Left colon (tissue), 2 donors: ENCODE measurements at regions not wholly inside any gene's neighbourhood (a gene's known extent, or its start where the extent isn't known, plus 50 kb on each side); places are given as distances from the start of the nearest gene placed in this dataset.

ENCODE experiments used
- ATAC-seq: fragments of 200-7000 bp; cut with Tn5 transposase; one replicate; pipeline ENCODE4 v1.9.1; 2020; ENCODE audit warnings: mild to moderate bottlenecking, moderate library complexity
- DNase-seq, 2 donors: peaks; one replicate each; pipeline ENCODE4 v3.0.0-alpha.2; 2020
- intact Hi-C, 2 donors: fragments of 100-400 bp; cut with DNase I in 1 of 2; cut with micrococcal nuclease in 1 of 2; formaldehyde crosslinking; loops; one replicate each; pipeline versions ENCODE4 v1.11.2 to v1.14.0; 2022; cut with DNase I, micrococcal nuclease
- donor health status: DM: no; HTN: no; CAD: no.
- donor health status: DM: yes; HTN: yes; CAD: no.

- ATAC-seq (no peak), DNase-seq (no peak)
- intact Hi-C loops: no loop called here
Observed at GRCh38 chr1:198030682-198031081, 113.5 kb downstream of the LHX9 start.

- DNase-seq (no peak), ATAC-seq (no peak)
- intact Hi-C loops: no loop called here
Observed at GRCh38 chr1:198031086-198031485, 113.9 kb downstream of the LHX9 start.

GRCh38 chr1:198032668-198033067 lies 115.5 kb downstream of the LHX9 start:
- intact Hi-C loops: no loop called here
- no peak for DNase-seq
- ATAC-seq: no peak

- DNase-seq (no peak), ATAC-seq (no peak)
- intact Hi-C loops: no loop called here
Observed at GRCh38 chr1:198040880-198041279, 115.9 kb upstream of the NEK7 start.

GRCh38 chr1:198042168-198042567 lies 114.6 kb upstream of the NEK7 start:
- no peak for ATAC-seq
- intact Hi-C loops: no loop called here
- no peak for DNase-seq

- no peak for ATAC-seq
- intact Hi-C loops: no loop called here
- DNase-seq: no peak
Observed at GRCh38 chr1:198047913-198048312, 108.9 kb upstream of the NEK7 start.

GRCh38 chr1:198054510-198054909 lies 102.3 kb upstream of the NEK7 start:
- ATAC-seq (no peak), DNase-seq (no peak)
- intact Hi-C loops: no loop called here

- DNase-seq (no peak), ATAC-seq (no peak)
- intact Hi-C loops: no loop called here
Observed at GRCh38 chr1:198056255-198056654, 100.5 kb upstream of the NEK7 start.

GRCh38 chr1:198064181-198064580 lies 92.6 kb upstream of the NEK7 start:
- intact Hi-C loops: no loop called here
- ATAC-seq (no peak), DNase-seq (no peak)

GRCh38 chr1:198068285-198068684 lies 88.5 kb upstream of the NEK7 start:
- ATAC-seq (no peak), DNase-seq (no peak)
- intact Hi-C loops: no loop called here

- ATAC-seq (peak; percentile 39), DNase-seq (no peak)
- intact Hi-C loops: no loop called here
Observed at GRCh38 chr1:198072177-198072576, 84.6 kb upstream of the NEK7 start.

GRCh38 chr1:198075296-198075695 lies 81.5 kb upstream of the NEK7 start:
- DNase-seq (no peak), ATAC-seq (no peak)
- intact Hi-C loops: no loop called here

GRCh38 chr1:198079432-198079951 lies 77.3 kb upstream of the NEK7 start:
- intact Hi-C loops: no loop called here
- peak in 1 of 2 donors; percentile 6 for DNase-seq
- peak; percentile 94 for ATAC-seq

- intact Hi-C loops: no loop called here
- no peak for DNase-seq
- ATAC-seq: no peak
Observed at GRCh38 chr1:198082576-198082975, 74.2 kb upstream of the NEK7 start.

- intact Hi-C loops: no loop called here
- no peak for ATAC-seq
- no peak for DNase-seq
Observed at GRCh38 chr1:198083549-198083948, 73.2 kb upstream of the NEK7 start.

GRCh38 chr1:198084241-198084908 lies 72.4 kb upstream of the NEK7 start:
- intact Hi-C loops: no loop called here
- ATAC-seq (no peak), DNase-seq (no peak)

GRCh38 chr1:198086051-198086745 lies 70.6 kb upstream of the NEK7 start:
- intact Hi-C loops: loop anchor here in 1 of 2 donors (5.0 kb wide), 1 partner anchor 271 kb away; no protein-coding TSS in a partner anchor
- no peak for DNase-seq
- no peak for ATAC-seq

GRCh38 chr1:198087831-198088230 lies 69.0 kb upstream of the NEK7 start:
- no peak for ATAC-seq
- intact Hi-C loops: loop anchor here in 1 of 2 donors (5.0 kb wide), 1 partner anchor 269 kb away; no protein-coding TSS in a partner anchor
- no peak for DNase-seq

- intact Hi-C loops: loop anchor here in 1 of 2 donors (5.0 kb wide), 1 partner anchor 269 kb away; no protein-coding TSS in a partner anchor
- ATAC-seq (no peak), DNase-seq (no peak)
Observed at GRCh38 chr1:198088360-198089071, 68.3 kb upstream of the NEK7 start.

- intact Hi-C loops: no loop called here
- DNase-seq (no peak), ATAC-seq (no peak)
Observed at GRCh38 chr1:198096390-198096789, 60.4 kb upstream of the NEK7 start.
